ENCODE measurements at regions not wholly inside any gene's neighbourhood (a gene's known extent, or its start where the extent isn't known, plus 50 kb on each side); places are given as distances from the start of the nearest gene placed in this dataset.
A peak's percentile ranks its signal among the peaks of the same experiment; 100 is the strongest.
"Not testable (repeated sequence)": the region's sequence is repeated elsewhere in the genome, so short reads cannot be mapped to it uniquely, and the experiment has no call there.

GRCh38 chr3:177629276-177629675 lies 432.0 kb upstream of the TBL1XR1 start:
- no peak for TF ChIP-seq CTCF (conservative IDR thresholded peaks at IDR 0.05; ENCODE audit: low read depth)
- H3K27ac ChIP-seq: no peak overlapping the region
- no peak for DNase-seq (ENCODE audit: low spot score)
- POLR2A ChIA-PET (ENCODE audit: low non-redundant PET): no interaction called here
- CTCF ChIA-PET: no interaction called here

- DNase-seq (ENCODE audit: low spot score): no peak
- H3K27ac ChIP-seq: no peak overlapping the region
- TF ChIP-seq CTCF (conservative IDR thresholded peaks at IDR 0.05; ENCODE audit: low read depth): no peak
- CTCF ChIA-PET: no interaction called here
- POLR2A ChIA-PET (ENCODE audit: low non-redundant PET): no interaction called here
Measured at GRCh38 chr3:177633671-177634207, 436.5 kb upstream of the TBL1XR1 start.

- POLR2A ChIA-PET (ENCODE audit: low non-redundant PET); H3K27ac ChIP-seq; DNase-seq (ENCODE audit: low spot score); CTCF ChIA-PET: not testable (repeated sequence)
Measured at GRCh38 chr3:177635601-177636106, 438.4 kb upstream of the TBL1XR1 start.

GRCh38 chr3:177640319-177640965 lies 443.2 kb upstream of the TBL1XR1 start:
- peak overlapping the region; percentile 33 for H3K27ac ChIP-seq
- ChIA-PET CTCF (interaction anchor here (0.6 kb wide), 1 partner anchor 442 kb away, joined by 3 read pairs; no protein-coding TSS in a partner anchor), POLR2A (ENCODE audit: low non-redundant PET) (no interaction called here)
- DNase-seq (ENCODE audit: low spot score): no peak
- TF ChIP-seq CTCF (conservative IDR thresholded peaks at IDR 0.05; ENCODE audit: low read depth): no peak

- ChIA-PET CTCF (no interaction called here), POLR2A (ENCODE audit: low non-redundant PET) (no interaction called here)
- H3K27ac ChIP-seq: no peak overlapping the region
- no peak for TF ChIP-seq CTCF (conservative IDR thresholded peaks at IDR 0.05; ENCODE audit: low read depth)
- DNase-seq (ENCODE audit: low spot score): no peak
Measured at GRCh38 chr3:177641206-177641605, 443.9 kb upstream of the TBL1XR1 start.

GRCh38 chr3:177642042-177642803 lies 444.9 kb upstream of the TBL1XR1 start:
- no peak for TF ChIP-seq CTCF (conservative IDR thresholded peaks at IDR 0.05; ENCODE audit: low read depth)
- CTCF ChIA-PET: interaction anchor here (0.6 kb wide), 2 partner anchors 31 to 327 kb away, joined by 3 read pairs; no protein-coding TSS in a partner anchor
- no peak for DNase-seq (ENCODE audit: low spot score)
- POLR2A ChIA-PET (ENCODE audit: low non-redundant PET): no interaction called here
- no peak overlapping the region for H3K27ac ChIP-seq

GRCh38 chr3:177642804-177643125 lies 445.5 kb upstream of the TBL1XR1 start:
- DNase-seq (ENCODE audit: low spot score): no peak
- POLR2A ChIA-PET (ENCODE audit: low non-redundant PET): no interaction called here
- TF ChIP-seq CTCF (conservative IDR thresholded peaks at IDR 0.05; ENCODE audit: low read depth): no peak
- H3K27ac ChIP-seq: no peak overlapping the region
- CTCF ChIA-PET: interaction anchor here (0.6 kb wide), 2 partner anchors 32 to 327 kb away, joined by 3 read pairs; no protein-coding TSS in a partner anchor

All from RWPE1 (cell line).